ENCODE measurements at regions not wholly inside any gene's neighbourhood (a gene's known extent, or its start where the extent isn't known, plus 50 kb on each side); places are given as distances from the start of the nearest gene placed in this dataset.
"Not testable (repeated sequence)": the region's sequence is repeated elsewhere in the genome, so short reads cannot be mapped to it uniquely, and the experiment has no call there.

DNA sequence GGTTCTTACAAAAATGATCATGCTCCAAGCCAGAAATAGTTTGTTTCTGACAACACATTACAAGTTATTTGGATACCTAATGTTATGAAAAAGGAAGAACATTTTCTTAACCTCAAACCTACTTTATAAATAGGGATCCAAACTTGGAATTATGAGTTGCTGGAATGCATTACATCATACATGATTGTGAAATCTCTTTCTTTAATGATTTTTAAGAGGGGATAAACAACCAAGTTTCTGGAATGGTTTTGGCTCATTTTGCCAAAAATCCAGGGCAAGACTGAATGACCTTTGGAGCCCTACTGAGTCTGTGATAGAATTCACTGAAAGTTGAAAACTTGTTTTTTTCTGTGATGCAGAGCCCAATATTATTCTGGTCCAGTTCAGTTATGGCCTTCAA, 157.0 kb upstream of the FOLH1 start:
- H2BK5ac ChIP-seq (ENCODE audit: low read length); H4K91ac ChIP-seq (ENCODE audit: low read depth, low read length, poor library complexity); H3K27ac ChIP-seq (replicated peaks; ENCODE audit: low read length); H2BK15ac ChIP-seq (ENCODE audit: low read length); H2BK120ac ChIP-seq (ENCODE audit: low read depth, low read length); H3K14ac ChIP-seq (ENCODE audit: low read length); H2AK5ac ChIP-seq (ENCODE audit: low read depth, low read length); H3K36me3 ChIP-seq (replicated peaks in 1 of 2; ENCODE audit: control insufficient read depth in 2 of 2, insufficient read depth in 2 of 2, low read length in 2 of 2); H3K27me3 ChIP-seq (ENCODE audit: control insufficient read depth in 3 of 3, insufficient read depth in 3 of 3, low read depth in 1 of 3, low read length in 3 of 3); H3K18ac ChIP-seq (ENCODE audit: low read length); H3K4me1 ChIP-seq (ENCODE audit: control insufficient read depth in 2 of 2, insufficient read depth in 1 of 2, low read depth in 1 of 2, low read length in 2 of 2); H3K9me3 ChIP-seq (replicated peaks in 1 of 2; ENCODE audit: control insufficient read depth in 2 of 2, insufficient read depth in 1 of 2, low read depth in 1 of 2, low read length in 2 of 2); H3K23ac ChIP-seq (ENCODE audit: low read depth, low read length, poor library complexity); H3K4me2 ChIP-seq (ENCODE audit: insufficient read depth, low read length, poor library complexity, severe bottlenecking); H3K79me1 ChIP-seq (ENCODE audit: low read depth, low read length); H3K9ac ChIP-seq (ENCODE audit: low read depth, low read length, poor library complexity); H4K8ac ChIP-seq (ENCODE audit: low read depth, low read length); H2BK12ac ChIP-seq (ENCODE audit: low read length); H3K4me3 ChIP-seq (ENCODE audit: low read length in 2 of 2); H2AFZ ChIP-seq (ENCODE audit: low read length); H3K4ac ChIP-seq (ENCODE audit: low read length); DNase-seq (ENCODE audit: low spot score): not testable (repeated sequence)

GRCh38 chr11:49362994-49363393, 154.6 kb upstream of the FOLH1 start:
- H3K27me3 ChIP-seq (ENCODE audit: control insufficient read depth in 3 of 3, insufficient read depth in 3 of 3, low read depth in 1 of 3, low read length in 3 of 3): not testable (repeated sequence)

GRCh38 chr11:49354536-49354935, 146.1 kb upstream of the FOLH1 start:
- H3K23ac ChIP-seq (ENCODE audit: low read depth, low read length, poor library complexity); H3K9me3 ChIP-seq (replicated peaks in 1 of 2; ENCODE audit: control insufficient read depth in 2 of 2, insufficient read depth in 1 of 2, low read depth in 1 of 2, low read length in 2 of 2); H2AFZ ChIP-seq (ENCODE audit: low read length); H2BK15ac ChIP-seq (ENCODE audit: low read length); H3K14ac ChIP-seq (ENCODE audit: low read length); H2BK5ac ChIP-seq (ENCODE audit: low read length); H4K91ac ChIP-seq (ENCODE audit: low read depth, low read length, poor library complexity); H3K4ac ChIP-seq (ENCODE audit: low read length); H2AK5ac ChIP-seq (ENCODE audit: low read depth, low read length); H3K9ac ChIP-seq (ENCODE audit: low read depth, low read length, poor library complexity); DNase-seq (ENCODE audit: low spot score); H3K27me3 ChIP-seq (ENCODE audit: control insufficient read depth in 3 of 3, insufficient read depth in 3 of 3, low read depth in 1 of 3, low read length in 3 of 3); H2BK12ac ChIP-seq (ENCODE audit: low read length); H3K79me1 ChIP-seq (ENCODE audit: low read depth, low read length); H3K4me3 ChIP-seq (ENCODE audit: low read length in 2 of 2); H4K8ac ChIP-seq (ENCODE audit: low read depth, low read length); H3K36me3 ChIP-seq (replicated peaks in 1 of 2; ENCODE audit: control insufficient read depth in 2 of 2, insufficient read depth in 2 of 2, low read length in 2 of 2); H3K27ac ChIP-seq (replicated peaks; ENCODE audit: low read length); H3K4me2 ChIP-seq (ENCODE audit: insufficient read depth, low read length, poor library complexity, severe bottlenecking); H2BK120ac ChIP-seq (ENCODE audit: low read depth, low read length); H3K18ac ChIP-seq (ENCODE audit: low read length); H3K4me1 ChIP-seq (ENCODE audit: control insufficient read depth in 2 of 2, insufficient read depth in 1 of 2, low read depth in 1 of 2, low read length in 2 of 2): not testable (repeated sequence)

More at GRCh38 chr11:49362994-49363393, 154.6 kb upstream of the FOLH1 start:
- H3K27ac ChIP-seq (replicated peaks; ENCODE audit: low read length); H3K4me3 ChIP-seq (ENCODE audit: low read length in 2 of 2); H3K4ac ChIP-seq (ENCODE audit: low read length); H3K14ac ChIP-seq (ENCODE audit: low read length); H4K8ac ChIP-seq (ENCODE audit: low read depth, low read length); H3K79me1 ChIP-seq (ENCODE audit: low read depth, low read length); H3K23ac ChIP-seq (ENCODE audit: low read depth, low read length, poor library complexity); H3K4me2 ChIP-seq (ENCODE audit: insufficient read depth, low read length, poor library complexity, severe bottlenecking); H3K9me3 ChIP-seq (replicated peaks in 1 of 2; ENCODE audit: control insufficient read depth in 2 of 2, insufficient read depth in 1 of 2, low read depth in 1 of 2, low read length in 2 of 2); H2BK120ac ChIP-seq (ENCODE audit: low read depth, low read length); H3K18ac ChIP-seq (ENCODE audit: low read length); H3K9ac ChIP-seq (ENCODE audit: low read depth, low read length, poor library complexity); H2AFZ ChIP-seq (ENCODE audit: low read length); H4K91ac ChIP-seq (ENCODE audit: low read depth, low read length, poor library complexity); H2AK5ac ChIP-seq (ENCODE audit: low read depth, low read length); H2BK15ac ChIP-seq (ENCODE audit: low read length); H3K4me1 ChIP-seq (ENCODE audit: control insufficient read depth in 2 of 2, insufficient read depth in 1 of 2, low read depth in 1 of 2, low read length in 2 of 2); H2BK12ac ChIP-seq (ENCODE audit: low read length); H2BK5ac ChIP-seq (ENCODE audit: low read length); DNase-seq (ENCODE audit: low spot score); H3K36me3 ChIP-seq (replicated peaks in 1 of 2; ENCODE audit: control insufficient read depth in 2 of 2, insufficient read depth in 2 of 2, low read length in 2 of 2): not testable (repeated sequence)
- WGBS, 2 donors (ENCODE audit: extremely low coverage in 2 of 2, insufficient read length in 2 of 2, insufficient replicate concordance in 1 of 2): no CpG with 5 or more reads among the region's 2 CpGs

DNA sequence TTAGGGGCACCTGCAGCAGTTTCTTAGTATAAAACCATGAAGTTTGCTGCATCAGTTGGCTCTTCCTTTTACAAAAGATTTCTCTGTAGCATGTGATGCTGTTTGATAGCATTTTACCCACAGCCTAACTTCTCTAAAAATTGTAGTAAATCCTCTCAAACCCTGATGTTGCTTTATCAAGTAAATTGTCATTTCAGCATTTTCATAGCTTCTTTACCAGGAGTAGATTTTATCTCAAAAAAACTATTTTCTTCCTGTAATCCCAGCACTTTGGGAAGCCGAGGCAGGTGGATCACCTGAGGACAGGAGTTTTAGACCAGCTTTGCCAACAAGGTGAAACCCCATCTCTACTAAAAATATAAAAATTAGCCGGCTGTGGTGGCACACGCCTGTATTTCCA, 144.5 kb upstream of the FOLH1 start:
- H2BK12ac ChIP-seq (ENCODE audit: low read length); H3K79me1 ChIP-seq (ENCODE audit: low read depth, low read length); H2BK15ac ChIP-seq (ENCODE audit: low read length); H2BK120ac ChIP-seq (ENCODE audit: low read depth, low read length); H3K14ac ChIP-seq (ENCODE audit: low read length); DNase-seq (ENCODE audit: low spot score); H4K8ac ChIP-seq (ENCODE audit: low read depth, low read length); H3K36me3 ChIP-seq (replicated peaks in 1 of 2; ENCODE audit: control insufficient read depth in 2 of 2, insufficient read depth in 2 of 2, low read length in 2 of 2); H3K27me3 ChIP-seq (ENCODE audit: control insufficient read depth in 3 of 3, insufficient read depth in 3 of 3, low read depth in 1 of 3, low read length in 3 of 3); H3K4me2 ChIP-seq (ENCODE audit: insufficient read depth, low read length, poor library complexity, severe bottlenecking); H3K4ac ChIP-seq (ENCODE audit: low read length); H3K23ac ChIP-seq (ENCODE audit: low read depth, low read length, poor library complexity); H3K9me3 ChIP-seq (replicated peaks in 1 of 2; ENCODE audit: control insufficient read depth in 2 of 2, insufficient read depth in 1 of 2, low read depth in 1 of 2, low read length in 2 of 2); H2AK5ac ChIP-seq (ENCODE audit: low read depth, low read length); H2AFZ ChIP-seq (ENCODE audit: low read length); H3K9ac ChIP-seq (ENCODE audit: low read depth, low read length, poor library complexity); H2BK5ac ChIP-seq (ENCODE audit: low read length); H3K4me1 ChIP-seq (ENCODE audit: control insufficient read depth in 2 of 2, insufficient read depth in 1 of 2, low read depth in 1 of 2, low read length in 2 of 2); H3K27ac ChIP-seq (replicated peaks; ENCODE audit: low read length); H3K4me3 ChIP-seq (ENCODE audit: low read length in 2 of 2); H4K91ac ChIP-seq (ENCODE audit: low read depth, low read length, poor library complexity); H3K18ac ChIP-seq (ENCODE audit: low read length): not testable (repeated sequence)
- no CpG with 5 or more reads among the region's 3 CpGs for whole genome bisulfite sequencing, 2 donors (ENCODE audit: extremely low coverage in 2 of 2, insufficient read length in 2 of 2, insufficient replicate concordance in 1 of 2)
